Tibial nerve (tissue), 3 donors: ENCODE measurements at regions not wholly inside any gene's neighbourhood (a gene's known extent, or its start where the extent isn't known, plus 50 kb on each side); places are given as distances from the start of the nearest gene placed in this dataset.

Experiments used
- CTCF ChIP-seq, 5 experiments: fragments of 200-600 bp in 3 of 5; fragments of 450-650 bp in 2 of 5; sonication (generic) in 3 of 5; IDR thresholded peaks; one replicate each; pipeline ENCODE4 v1.5.1; 2016 to 2019; ENCODE audit warnings: antibody characterized with exemption in 5 of 5, mild to moderate bottlenecking in 3 of 5, moderate library complexity in 2 of 5
- POLR2A ChIP-seq, 2 donors: fragments of 450-650 bp; IDR thresholded peaks; one replicate each; pipeline ENCODE4 v1.6.1; 2017; ENCODE audit warnings: antibody characterized with exemption in 2 of 2, mild to moderate bottlenecking in 2 of 2, moderate library complexity in 2 of 2

- TF ChIP-seq CTCF (IDR thresholded peaks at IDR 0.05) (no peak), POLR2A (IDR thresholded peaks at IDR 0.05) (no peak)
Measured at GRCh38 chr9:87346061-87346665, 151.5 kb upstream of the DAPK1 start.
